GM12872 (cell line): ENCODE measurements at regions not wholly inside any gene's neighbourhood (a gene's known extent, or its start where the extent isn't known, plus 50 kb on each side); places are given as distances from the start of the nearest gene placed in this dataset.

ENCODE experiments used
- CTCF ChIP-seq: IDR thresholded peaks from 3 replicates; pipeline ENCODE4 v1.5.1; 2011; ENCODE audit warnings: low read depth, mild to moderate bottlenecking, low read length, moderate library complexity; ENCODE audit not compliant: insufficient read depth

GRCh38 chr17:52732841-52733240, 574.3 kb upstream of the CA10 start:
- no peak for TF ChIP-seq CTCF

GRCh38 chr17:52724578-52724977, 566.1 kb upstream of the CA10 start:
- no peak for TF ChIP-seq CTCF

- no peak for TF ChIP-seq CTCF
Observed at GRCh38 chr17:52721910-52722309, 563.4 kb upstream of the CA10 start.

- TF ChIP-seq CTCF, result no peak
Observed at GRCh38 chr17:52710363-52710901, 551.9 kb upstream of the CA10 start.

GRCh38 chr17:52709724-52710123, 551.2 kb upstream of the CA10 start:
- TF ChIP-seq CTCF, result no peak

- TF ChIP-seq CTCF, result no peak
Observed at GRCh38 chr17:52696362-52696761, 537.8 kb upstream of the CA10 start.

- TF ChIP-seq CTCF, result no peak
Observed at GRCh38 chr17:52686140-52686539, 527.6 kb upstream of the CA10 start.
